WTC11 (cell line): ENCODE measurements at regions not wholly inside any gene's neighbourhood (a gene's known extent, or its start where the extent isn't known, plus 50 kb on each side); places are given as distances from the start of the nearest gene placed in this dataset.

ENCODE experiments used
- ATF3 ChIP-seq: sonication (generic); formaldehyde crosslinking; conservative IDR thresholded peaks from 2 replicates; pipeline ENCODE4 v1.8.1; 2022; ENCODE audit warnings: mild to moderate bottlenecking, missing genetic modification reagents
- ETV6 ChIP-seq: sonication (generic); formaldehyde crosslinking; IDR thresholded peaks from 2 replicates; pipeline ENCODE4 v1.8.1; 2022; ENCODE audit warnings: mild to moderate bottlenecking, missing genetic modification reagents
- NFYB ChIP-seq: sonication (generic); formaldehyde crosslinking; conservative IDR thresholded peaks from 2 replicates; pipeline ENCODE4 v1.8.0; 2022; ENCODE audit warnings: low read depth, missing genetic modification reagents
- NR3C1 ChIP-seq: sonication (generic); formaldehyde crosslinking; conservative IDR thresholded peaks from 2 replicates; pipeline ENCODE4 v1.8.1; 2023; ENCODE audit warnings: low read depth, mild to moderate bottlenecking, missing genetic modification reagents
- SMAD3 ChIP-seq: sonication (generic); formaldehyde crosslinking; IDR thresholded peaks from 2 replicates; pipeline ENCODE4 v1.8.0; 2022; ENCODE audit warnings: missing genetic modification reagents, mild to moderate bottlenecking, borderline replicate concordance
- TF ChIP-seq, protein P1 (sequence below): sonication (generic); formaldehyde crosslinking; IDR thresholded peaks from 2 replicates; pipeline ENCODE4 v1.8.1; 2023; ENCODE audit warnings: mild to moderate bottlenecking, missing genetic modification reagents, moderate library complexity
- TF ChIP-seq, protein P2 (sequence below): fragments of 200-600 bp; IDR thresholded peaks from 2 replicates; pipeline ENCODE4 v1.8.0; 2022; ENCODE audit warnings: antibody characterized with exemption
- TF ChIP-seq, protein P3 (sequence below): sonication (generic); formaldehyde crosslinking; IDR thresholded peaks from 2 replicates; pipeline ENCODE4 v1.8.1; 2023; ENCODE audit warnings: mild to moderate bottlenecking, missing genetic modification reagents, moderate library complexity
- TF ChIP-seq, protein P4 (sequence below): sonication (generic); formaldehyde crosslinking; IDR thresholded peaks from 2 replicates; pipeline ENCODE4 v1.8.1; 2022; ENCODE audit warnings: mild to moderate bottlenecking, missing genetic modification reagents, moderate library complexity, borderline replicate concordance

- TF ChIP-seq, protein P1, sequence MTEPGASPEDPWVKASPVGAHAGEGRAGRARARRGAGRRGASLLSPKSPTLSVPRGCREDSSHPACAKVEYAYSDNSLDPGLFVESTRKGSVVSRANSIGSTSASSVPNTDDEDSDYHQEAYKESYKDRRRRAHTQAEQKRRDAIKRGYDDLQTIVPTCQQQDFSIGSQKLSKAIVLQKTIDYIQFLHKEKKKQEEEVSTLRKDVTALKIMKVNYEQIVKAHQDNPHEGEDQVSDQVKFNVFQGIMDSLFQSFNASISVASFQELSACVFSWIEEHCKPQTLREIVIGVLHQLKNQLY: no peak
- TF ChIP-seq, protein P2, sequence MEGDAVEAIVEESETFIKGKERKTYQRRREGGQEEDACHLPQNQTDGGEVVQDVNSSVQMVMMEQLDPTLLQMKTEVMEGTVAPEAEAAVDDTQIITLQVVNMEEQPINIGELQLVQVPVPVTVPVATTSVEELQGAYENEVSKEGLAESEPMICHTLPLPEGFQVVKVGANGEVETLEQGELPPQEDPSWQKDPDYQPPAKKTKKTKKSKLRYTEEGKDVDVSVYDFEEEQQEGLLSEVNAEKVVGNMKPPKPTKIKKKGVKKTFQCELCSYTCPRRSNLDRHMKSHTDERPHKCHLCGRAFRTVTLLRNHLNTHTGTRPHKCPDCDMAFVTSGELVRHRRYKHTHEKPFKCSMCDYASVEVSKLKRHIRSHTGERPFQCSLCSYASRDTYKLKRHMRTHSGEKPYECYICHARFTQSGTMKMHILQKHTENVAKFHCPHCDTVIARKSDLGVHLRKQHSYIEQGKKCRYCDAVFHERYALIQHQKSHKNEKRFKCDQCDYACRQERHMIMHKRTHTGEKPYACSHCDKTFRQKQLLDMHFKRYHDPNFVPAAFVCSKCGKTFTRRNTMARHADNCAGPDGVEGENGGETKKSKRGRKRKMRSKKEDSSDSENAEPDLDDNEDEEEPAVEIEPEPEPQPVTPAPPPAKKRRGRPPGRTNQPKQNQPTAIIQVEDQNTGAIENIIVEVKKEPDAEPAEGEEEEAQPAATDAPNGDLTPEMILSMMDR: no peak
- TF ChIP-seq NFYB (CRISPR knock-in tag) (no peak), SMAD3 (CRISPR knock-in tag) (no peak), NR3C1 (CRISPR knock-in tag) (no peak), ATF3 (CRISPR knock-in tag) (no peak), ETV6 (no peak)
- TF ChIP-seq, protein P3, sequence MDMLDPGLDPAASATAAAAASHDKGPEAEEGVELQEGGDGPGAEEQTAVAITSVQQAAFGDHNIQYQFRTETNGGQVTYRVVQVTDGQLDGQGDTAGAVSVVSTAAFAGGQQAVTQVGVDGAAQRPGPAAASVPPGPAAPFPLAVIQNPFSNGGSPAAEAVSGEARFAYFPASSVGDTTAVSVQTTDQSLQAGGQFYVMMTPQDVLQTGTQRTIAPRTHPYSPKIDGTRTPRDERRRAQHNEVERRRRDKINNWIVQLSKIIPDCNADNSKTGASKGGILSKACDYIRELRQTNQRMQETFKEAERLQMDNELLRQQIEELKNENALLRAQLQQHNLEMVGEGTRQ (CRISPR knock-in tag): no peak
- TF ChIP-seq, protein P4, sequence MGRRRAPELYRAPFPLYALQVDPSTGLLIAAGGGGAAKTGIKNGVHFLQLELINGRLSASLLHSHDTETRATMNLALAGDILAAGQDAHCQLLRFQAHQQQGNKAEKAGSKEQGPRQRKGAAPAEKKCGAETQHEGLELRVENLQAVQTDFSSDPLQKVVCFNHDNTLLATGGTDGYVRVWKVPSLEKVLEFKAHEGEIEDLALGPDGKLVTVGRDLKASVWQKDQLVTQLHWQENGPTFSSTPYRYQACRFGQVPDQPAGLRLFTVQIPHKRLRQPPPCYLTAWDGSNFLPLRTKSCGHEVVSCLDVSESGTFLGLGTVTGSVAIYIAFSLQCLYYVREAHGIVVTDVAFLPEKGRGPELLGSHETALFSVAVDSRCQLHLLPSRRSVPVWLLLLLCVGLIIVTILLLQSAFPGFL: no peak
These were observed 207.4 kb downstream of the NHLRC3 start for GRCh38 chr13:39245688-39246087.
